Peyer's patch (tissue), 4 donors: ENCODE measurements at regions not wholly inside any gene's neighbourhood (a gene's known extent, or its start where the extent isn't known, plus 50 kb on each side); places are given as distances from the start of the nearest gene placed in this dataset.

Experiments
- DNase-seq, 3 donors: peaks; one replicate each; pipeline ENCODE4 v3.0.0-alpha.2; 2017 to 2019
- H3K27ac ChIP-seq, 4 donors: fragments of 200-600 bp; sonication (generic); one replicate each; pipeline ENCODE4 v1.5.1; 2016 to 2019
- H3K27me3 ChIP-seq, 2 donors: fragments of 200-600 bp; sonication (generic); one replicate each; pipeline ENCODE4 v1.5.1; 2019
- H3K36me3 ChIP-seq, 3 donors: fragments of 200-600 bp; sonication (generic); one replicate each; pipeline ENCODE4 v1.5.1; 2016 to 2019
- H3K4me1 ChIP-seq, 4 donors: fragments of 200-600 bp; sonication (generic); one replicate each; pipeline ENCODE4 v1.5.1; 2016 to 2019
- H3K4me3 ChIP-seq, 4 donors: fragments of 200-600 bp; sonication (generic); 1 replicate in 3 of 4; 2 replicates in 1 of 4; pipeline ENCODE4 v1.5.1; 2016 to 2019; ENCODE audit warnings: mild to moderate bottlenecking in 1 of 4
- H3K9me3 ChIP-seq, 4 donors: fragments of 200-600 bp; sonication (generic); one replicate each; pipeline ENCODE4 v1.5.1; 2016 to 2019; ENCODE audit warnings: mild to moderate bottlenecking in 1 of 4
- CTCF ChIP-seq, 6 experiments: fragments of 450-650 bp in 4 of 6; fragments of 200-600 bp in 2 of 6; sonication (generic) in 1 of 6; IDR thresholded peaks; one replicate each; pipeline ENCODE4 v1.5.1; 2017 to 2019; ENCODE audit warnings: antibody characterized with exemption in 6 of 6, mild to moderate bottlenecking in 3 of 6, moderate library complexity in 1 of 6
- POLR2A ChIP-seq, 2 donors: fragments of 450-650 bp; IDR thresholded peaks; one replicate each; pipeline ENCODE4 v1.5.1; 2017; ENCODE audit warnings: antibody characterized with exemption in 2 of 2, mild to moderate bottlenecking in 2 of 2, moderate library complexity in 2 of 2

- no peak for TF ChIP-seq CTCF (IDR thresholded peaks at IDR 0.05)
- no peak for TF ChIP-seq POLR2A (IDR thresholded peaks at IDR 0.05)
- no peak for DNase-seq
- Histone ChIP-seq H3K4me1 (no peaks in the 10 kb centered on the region), H3K9me3 (no peaks in the 10 kb centered on the region), H3K27ac (peak overlapping the region in 2 of 4 donors; percentile 21 to 53), H3K36me3 (no peaks in the 10 kb centered on the region), H3K27me3 (no peaks in the 10 kb centered on the region), H3K4me3 (no peak overlapping the region)
Observed at GRCh38 chr6:121522771-121523386, 87.4 kb downstream of the GJA1 start.

GRCh38 chr6:121523628-121524027 lies 88.2 kb downstream of the GJA1 start:
- Histone ChIP-seq H3K4me1 (no peaks in the 10 kb centered on the region), H3K4me3 (no peak overlapping the region), H3K36me3 (no peaks in the 10 kb centered on the region), H3K27ac (no peak overlapping the region), H3K27me3 (no peaks in the 10 kb centered on the region), H3K9me3 (no peaks in the 10 kb centered on the region)
- TF ChIP-seq POLR2A (IDR thresholded peaks at IDR 0.05) = no peak
- no peak for TF ChIP-seq CTCF (IDR thresholded peaks at IDR 0.05)
- no peak for DNase-seq

GRCh38 chr6:121526282-121526681 lies 90.8 kb downstream of the GJA1 start:
- Histone ChIP-seq H3K27ac (no peak overlapping the region), H3K27me3 (no peaks in the 10 kb centered on the region), H3K36me3 (no peaks in the 10 kb centered on the region), H3K4me1 (no peaks in the 10 kb centered on the region), H3K9me3 (no peaks in the 10 kb centered on the region), H3K4me3 (no peak overlapping the region)
- TF ChIP-seq POLR2A (IDR thresholded peaks at IDR 0.05) (no peak), CTCF (IDR thresholded peaks at IDR 0.05) (no peak)
- DNase-seq = no peak

GRCh38 chr6:121531658-121532169 lies 96.3 kb downstream of the GJA1 start:
- H3K27me3 ChIP-seq = no peaks in the 10 kb centered on the region
- H3K4me3 ChIP-seq = no peak overlapping the region
- no peak for TF ChIP-seq POLR2A (IDR thresholded peaks at IDR 0.05)
- TF ChIP-seq CTCF (IDR thresholded peaks at IDR 0.05) = no peak
- no peaks in the 10 kb centered on the region for H3K4me1 ChIP-seq
- no peak for DNase-seq
- no peak overlapping the region for H3K27ac ChIP-seq
- H3K9me3 ChIP-seq = no peaks in the 10 kb centered on the region
- no peaks in the 10 kb centered on the region for H3K36me3 ChIP-seq

GRCh38 chr6:121533321-121533841 lies 97.9 kb downstream of the GJA1 start:
- TF ChIP-seq CTCF (IDR thresholded peaks at IDR 0.05) (no peak), POLR2A (IDR thresholded peaks at IDR 0.05) (no peak)
- H3K4me1 ChIP-seq = no peaks in the 10 kb centered on the region
- no peaks in the 10 kb centered on the region for H3K36me3 ChIP-seq
- H3K27me3 ChIP-seq = no peaks in the 10 kb centered on the region
- no peak for DNase-seq
- H3K9me3 ChIP-seq = no peaks in the 10 kb centered on the region
- no peak overlapping the region for H3K27ac ChIP-seq
- no peak overlapping the region for H3K4me3 ChIP-seq
